ENCODE measurements at regions not wholly inside any gene's neighbourhood (a gene's known extent, or its start where the extent isn't known, plus 50 kb on each side); places are given as distances from the start of the nearest gene placed in this dataset.

- Mint-ChIP-seq H3K27me3 (ENCODE audit: insufficient read depth, low read depth, poor library complexity) (no peaks in the 10 kb centered on the region), H3K36me3 (ENCODE audit: low read depth) (no peaks in the 10 kb centered on the region)
- DNase-seq (ENCODE audit: low spot score): no peak
Observed at GRCh38 chr2:17162713-17163112, 355.5 kb downstream of the RAD51AP2 start.

GRCh38 chr2:17160594-17160993, 357.6 kb downstream of the RAD51AP2 start:
- Histone ChIP-seq H3F3A (replicated peaks; ENCODE audit: low read depth) (no peaks in the 10 kb centered on the region), H3K4me3 (no peak overlapping the region), H3K27me3 (ENCODE audit: insufficient read depth) (no peaks in the 10 kb centered on the region), H3K4me1 (ENCODE audit: insufficient read depth) (no peaks in the 10 kb centered on the region), H2AFZ (no peak overlapping the region), H3K36me3 (ENCODE audit: insufficient read depth) (no peaks in the 10 kb centered on the region), H3K79me2 (replicated peaks; ENCODE audit: insufficient read depth) (no peaks in the 10 kb centered on the region), H3K4me2 (no peak overlapping the region), H4K20me1 (replicated peaks; ENCODE audit: insufficient read depth) (no peaks in the 10 kb centered on the region), H3K9me2 (ENCODE audit: insufficient read depth) (no peaks in the 10 kb centered on the region; the same call in 1 of the 2 replicates), H3K27ac (ENCODE audit: low read depth) (no peak overlapping the region)
- DNase-seq (ENCODE audit: low spot score) (no peak), ATAC-seq (no peak)
- H3K27me3 Mint-ChIP-seq (ENCODE audit: insufficient read depth, low read depth, poor library complexity): no peaks in the 10 kb centered on the region
- no peaks in the 10 kb centered on the region for H3K36me3 Mint-ChIP-seq (ENCODE audit: low read depth)
- H3K4me3 Mint-ChIP-seq: no peak overlapping the region
- no peak overlapping the region for H3K27ac Mint-ChIP-seq
- no peaks in the 10 kb centered on the region for H3K9me3 Mint-ChIP-seq
- H3K4me1 Mint-ChIP-seq: no peaks in the 10 kb centered on the region
- TF ChIP-seq ZNF331 (CRISPR knock-in tag; IDR thresholded peaks at IDR 0.05; ENCODE audit: low read depth): no peak
- no peak for TF ChIP-seq NANOG (IDR thresholded peaks at IDR 0.05; ENCODE audit: borderline replicate concordance)
- TF ChIP-seq ETS1 (IDR thresholded peaks at IDR 0.05): no peak
- TF ChIP-seq ZNF462 (CRISPR knock-in tag; IDR thresholded peaks at IDR 0.05): no peak

More at GRCh38 chr2:17162713-17163112, 355.5 kb downstream of the RAD51AP2 start:
- Histone ChIP-seq H3K4me2 (no peak overlapping the region), H3F3A (replicated peaks; ENCODE audit: low read depth) (no peaks in the 10 kb centered on the region), H3K79me2 (replicated peaks; ENCODE audit: insufficient read depth) (no peaks in the 10 kb centered on the region), H3K4me3 (no peak overlapping the region), H3K27ac (ENCODE audit: low read depth) (no peak overlapping the region), H3K27me3 (ENCODE audit: insufficient read depth) (no peaks in the 10 kb centered on the region), H3K4me1 (ENCODE audit: insufficient read depth) (no peaks in the 10 kb centered on the region), H2AFZ (no peak overlapping the region), H3K9me2 (ENCODE audit: insufficient read depth) (no peaks in the 10 kb centered on the region; the same call in 1 of the 2 replicates), H4K20me1 (replicated peaks; ENCODE audit: insufficient read depth) (no peaks in the 10 kb centered on the region), H3K36me3 (ENCODE audit: insufficient read depth) (no peaks in the 10 kb centered on the region)
- ATAC-seq: no peak
- TF ChIP-seq REST (IDR thresholded peaks at IDR 0.05; ENCODE audit: unreplicated experiment): no peak
- Mint-ChIP-seq H3K27ac (no peak overlapping the region), H3K9me3 (no peaks in the 10 kb centered on the region), H3K4me1 (no peaks in the 10 kb centered on the region), H3K4me3 (no peak overlapping the region)

Measured in GM23338 (cell line).